HG03064 (cell line): ENCODE measurements at regions not wholly inside any gene's neighbourhood (a gene's known extent, or its start where the extent isn't known, plus 50 kb on each side); places are given as distances from the start of the nearest gene placed in this dataset.
A peak's percentile ranks its signal among the peaks of the same experiment; 100 is the strongest.

ENCODE experiments used
- ATAC-seq: cut with Tn5 transposase; IDR thresholded peaks from one replicate; pipeline ENCODE4 v1.9.1; 2021; ENCODE audit warnings: low read depth; ENCODE audit not compliant: unreplicated experiment

- no peak for ATAC-seq
Measured at GRCh38 chr6:97666889-97667288, 383.9 kb upstream of the MMS22L start.

- no peak for ATAC-seq
Measured at GRCh38 chr6:97668716-97669115, 385.7 kb upstream of the MMS22L start.

- ATAC-seq, result peak; percentile 100
Measured at GRCh38 chr6:97669191-97670031, 386.4 kb upstream of the MMS22L start.

- no peak for ATAC-seq
Measured at GRCh38 chr6:97674802-97675201, 391.8 kb upstream of the MMS22L start.

GRCh38 chr6:97677626-97678025 lies 394.6 kb upstream of the MMS22L start:
- no peak for ATAC-seq

GRCh38 chr6:97687916-97688315 lies 404.9 kb upstream of the MMS22L start:
- no peak for ATAC-seq

- ATAC-seq, result no peak
Measured at GRCh38 chr6:97689078-97689754, 406.2 kb upstream of the MMS22L start.

- no peak for ATAC-seq
Measured at GRCh38 chr6:97697456-97697855, 414.4 kb upstream of the MMS22L start.

- ATAC-seq, result no peak
Measured at GRCh38 chr6:97701801-97702200, 418.8 kb upstream of the MMS22L start.

GRCh38 chr6:97702248-97702647 lies 419.2 kb upstream of the MMS22L start:
- no peak for ATAC-seq

- ATAC-seq, result no peak
Measured at GRCh38 chr6:97703661-97704060, 420.6 kb upstream of the MMS22L start.

- no peak for ATAC-seq
Measured at GRCh38 chr6:97705568-97705967, 422.6 kb upstream of the MMS22L start.

- no peak for ATAC-seq
Measured at GRCh38 chr6:97712751-97713150, 429.7 kb upstream of the MMS22L start.

GRCh38 chr6:97714772-97715171 lies 431.8 kb upstream of the MMS22L start:
- ATAC-seq, result no peak

- ATAC-seq, result no peak
Measured at GRCh38 chr6:97717086-97717485, 434.1 kb upstream of the MMS22L start.

- no peak for ATAC-seq
Measured at GRCh38 chr6:97726378-97726777, 443.4 kb upstream of the MMS22L start.

- no peak for ATAC-seq
Measured at GRCh38 chr6:97732045-97732444, 449.0 kb upstream of the MMS22L start.

GRCh38 chr6:97757575-97757974 lies 474.6 kb upstream of the MMS22L start:
- no peak for ATAC-seq

- ATAC-seq, result no peak
Measured at GRCh38 chr6:97765461-97765860, 482.4 kb upstream of the MMS22L start.

- ATAC-seq, result no peak
Measured at GRCh38 chr6:97771372-97771771, 488.4 kb upstream of the MMS22L start.

GRCh38 chr6:97775012-97775411 lies 492.0 kb upstream of the MMS22L start:
- no peak for ATAC-seq
